HFF-Myc (cell line): ENCODE measurements at regions not wholly inside any gene's neighbourhood (a gene's known extent, or its start where the extent isn't known, plus 50 kb on each side); places are given as distances from the start of the nearest gene placed in this dataset.
A peak's percentile ranks its signal among the peaks of the same experiment; 100 is the strongest.

ENCODE experiments used
- DNase-seq: peaks from one replicate; pipeline ENCODE4 v3.0.0-alpha.2; 2011; ENCODE audit warnings: low read depth; ENCODE audit errors: extremely low read depth
- H3K4me3 ChIP-seq: replicated peaks from 2 replicates; pipeline ENCODE4 v1.5.1; 2011; ENCODE audit warnings: low read depth, mild to moderate bottlenecking, control low read depth, low read length
- CTCF ChIP-seq: IDR thresholded peaks from 2 replicates; pipeline ENCODE4 v1.5.1; 2012; ENCODE audit warnings: mild to moderate bottlenecking, low read depth, low read length, control low read depth; ENCODE audit errors: missing control alignments

DNA sequence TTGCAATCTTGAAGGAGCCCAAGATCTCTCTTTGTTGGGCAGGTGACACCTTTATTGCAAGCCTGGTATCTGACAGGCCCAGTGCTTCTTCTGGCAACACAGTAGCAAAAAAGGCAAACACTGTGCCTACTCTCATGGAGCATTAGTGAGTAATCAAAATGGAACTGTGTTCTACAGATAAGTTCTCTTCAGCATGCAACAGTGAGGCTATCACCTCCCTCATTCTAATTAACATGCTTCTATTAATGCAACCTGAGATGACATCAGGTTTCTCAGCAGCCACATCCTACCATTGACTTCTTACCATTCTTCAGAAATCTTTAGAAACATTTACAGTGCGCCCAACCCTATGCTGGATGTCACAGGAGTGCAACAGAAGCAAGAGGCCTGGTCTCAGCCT, 77.9 kb upstream of the KCNMA1 start:
- no peak for TF ChIP-seq CTCF
- no peak overlapping the region for H3K4me3 ChIP-seq
- no peak for DNase-seq

DNA sequence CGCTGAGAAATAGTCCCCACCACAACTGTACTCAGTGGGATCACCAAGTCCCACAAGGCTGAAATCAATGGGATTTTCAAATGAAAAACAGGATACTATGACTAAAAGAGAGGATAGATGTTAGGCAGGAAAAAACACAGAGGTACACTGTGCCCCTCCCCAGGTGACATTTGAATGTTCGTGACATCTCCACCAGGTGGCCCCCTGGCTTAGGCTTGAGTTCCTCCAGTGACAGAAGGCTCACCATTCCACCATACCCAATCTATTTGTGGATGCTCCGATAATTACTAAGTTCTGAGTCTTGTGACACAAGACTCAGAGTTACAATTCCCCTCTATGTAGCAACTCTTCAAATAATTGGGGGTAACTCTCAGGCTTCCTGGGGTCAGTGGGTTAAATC, 77.5 kb upstream of the KCNMA1 start:
- no peak overlapping the region for H3K4me3 ChIP-seq
- DNase-seq = no peak
- TF ChIP-seq CTCF = peak; percentile 23

DNA sequence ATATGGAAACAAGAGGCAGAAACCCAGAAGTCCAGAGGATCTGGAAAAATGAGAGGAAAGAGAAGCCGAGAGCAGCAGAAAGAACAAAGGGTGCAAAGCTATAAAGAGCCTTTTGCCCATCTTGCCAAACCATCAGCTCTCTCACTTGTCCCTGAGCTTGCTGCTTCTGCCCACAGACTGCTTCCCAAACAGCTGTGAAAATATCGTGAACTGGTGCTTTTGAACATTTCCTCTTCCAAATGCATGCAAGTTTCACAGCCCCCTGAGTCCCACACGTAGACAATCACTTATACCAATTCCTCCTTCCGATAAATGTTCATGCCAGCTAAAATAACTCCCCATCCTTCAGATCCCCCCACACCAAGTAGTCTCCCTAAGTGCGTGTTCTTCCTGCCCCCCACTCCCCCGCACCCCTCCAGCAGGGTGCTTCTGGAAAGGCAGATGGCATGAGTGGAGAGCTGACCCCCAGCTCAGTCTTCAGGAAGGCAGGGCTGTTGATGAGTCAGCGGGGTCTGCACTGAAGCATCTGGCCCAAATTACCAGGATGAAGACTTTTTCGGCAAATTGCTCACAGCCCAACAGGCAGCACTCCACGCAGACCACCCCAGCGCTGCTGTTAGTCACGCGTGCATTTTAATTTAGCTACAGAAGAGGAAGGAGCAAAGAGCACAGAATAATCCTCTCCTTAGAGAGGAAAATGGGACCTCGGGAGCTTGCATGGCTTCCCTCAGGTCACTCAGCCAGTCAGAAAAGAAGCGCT, 76.1 kb upstream of the KCNMA1 start:
- peak; percentile 59 for DNase-seq
- no peak overlapping the region for H3K4me3 ChIP-seq
- TF ChIP-seq CTCF = no peak

DNA sequence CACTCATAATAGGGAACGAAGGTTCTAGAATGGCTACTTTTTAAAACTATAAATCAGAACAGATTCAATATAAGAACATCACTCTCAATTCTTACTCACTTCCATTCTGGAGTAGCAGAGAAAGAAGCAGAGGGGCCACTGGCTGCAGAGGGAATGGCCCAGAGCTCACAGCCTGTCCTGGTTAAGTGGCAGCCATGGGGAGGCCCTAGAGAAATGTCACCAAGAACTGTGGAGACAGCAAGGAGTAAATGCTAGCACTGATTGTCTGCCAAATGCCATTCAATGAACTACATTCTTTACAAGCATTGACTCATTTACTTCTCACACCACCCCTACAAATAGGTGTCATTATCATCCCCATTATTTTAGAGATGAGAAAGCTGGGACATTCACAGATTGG, 74.6 kb upstream of the KCNMA1 start:
- no peak for TF ChIP-seq CTCF
- no peak overlapping the region for H3K4me3 ChIP-seq
- no peak for DNase-seq

DNA sequence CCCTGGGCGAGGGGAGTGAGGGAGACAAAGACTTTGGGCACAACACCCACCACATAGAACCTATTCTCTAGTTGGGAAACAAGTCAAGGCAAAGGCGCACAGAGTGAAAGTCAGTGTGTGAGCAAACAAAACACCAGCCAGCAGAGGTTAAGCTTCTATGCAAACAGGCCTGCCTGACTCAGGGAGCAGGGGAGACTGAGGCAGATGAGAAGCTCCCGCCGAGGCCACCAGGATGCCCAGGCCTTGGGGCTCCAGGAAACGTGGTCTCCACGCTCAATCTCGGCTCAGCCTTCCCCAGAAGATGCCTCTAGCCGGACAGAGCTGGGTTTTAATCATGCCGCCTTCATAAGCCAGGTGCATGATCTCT, 74.1 kb upstream of the KCNMA1 start:
- H3K4me3 ChIP-seq = no peak overlapping the region
- DNase-seq = no peak
- no peak for TF ChIP-seq CTCF

DNA sequence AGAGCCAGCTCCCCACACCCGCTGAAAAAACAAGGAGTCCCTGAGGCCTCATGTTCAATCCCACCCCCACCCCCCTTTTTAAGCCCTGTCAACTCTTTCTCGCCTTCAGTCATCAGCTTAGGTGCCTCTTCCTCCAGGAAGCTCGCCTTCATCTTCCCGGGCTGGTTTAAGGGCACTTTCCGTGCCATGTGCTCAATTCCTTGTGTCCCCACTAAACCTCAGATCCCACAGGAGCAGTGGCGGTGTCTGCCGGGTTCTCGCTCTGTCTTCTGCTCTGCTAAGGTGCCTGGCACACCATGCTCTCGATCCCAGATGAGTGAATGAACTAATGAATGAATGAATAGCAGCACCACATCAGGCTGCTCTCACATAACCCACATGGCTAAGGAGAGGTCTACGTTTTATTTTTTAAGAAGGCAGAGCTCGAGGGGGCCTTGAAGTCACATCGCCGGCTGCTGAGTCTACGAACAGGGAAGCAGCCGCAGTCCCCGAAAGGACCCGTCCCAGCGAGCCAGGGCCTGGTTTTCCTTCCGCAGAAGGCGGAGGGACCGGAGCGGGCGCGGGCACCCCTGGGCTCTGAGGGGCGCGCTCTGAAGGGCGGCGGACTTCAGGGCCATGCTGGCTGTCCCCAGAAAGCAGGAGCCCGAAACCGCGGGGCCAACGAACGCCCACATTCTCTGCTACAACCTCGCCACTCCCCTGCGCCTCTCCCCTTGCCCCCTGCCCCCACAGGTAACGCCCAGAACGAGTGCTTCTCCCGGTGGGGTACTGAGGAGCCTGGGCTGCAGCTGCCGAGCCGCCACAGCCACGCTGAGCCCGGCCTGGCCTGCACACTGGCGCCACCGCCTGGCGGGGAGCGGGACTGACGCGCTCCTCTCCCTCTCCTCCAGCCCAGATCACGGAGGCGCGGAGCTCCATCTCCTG, 73.4 kb upstream of the KCNMA1 start:
- H3K4me3 ChIP-seq = peak overlapping the region; percentile 19; the same call in 1 of the 2 replicates
- TF ChIP-seq CTCF = peak; percentile 98
- DNase-seq = peak; percentile 30
